HT1080 (cell line): ENCODE measurements at regions not wholly inside any gene's neighbourhood (a gene's known extent, or its start where the extent isn't known, plus 50 kb on each side); places are given as distances from the start of the nearest gene placed in this dataset.

ENCODE experiments used
- DNase-seq: peaks from one replicate; pipeline ENCODE4 v3.0.0-alpha.2; 2015; ENCODE audit warnings: low read depth

DNA sequence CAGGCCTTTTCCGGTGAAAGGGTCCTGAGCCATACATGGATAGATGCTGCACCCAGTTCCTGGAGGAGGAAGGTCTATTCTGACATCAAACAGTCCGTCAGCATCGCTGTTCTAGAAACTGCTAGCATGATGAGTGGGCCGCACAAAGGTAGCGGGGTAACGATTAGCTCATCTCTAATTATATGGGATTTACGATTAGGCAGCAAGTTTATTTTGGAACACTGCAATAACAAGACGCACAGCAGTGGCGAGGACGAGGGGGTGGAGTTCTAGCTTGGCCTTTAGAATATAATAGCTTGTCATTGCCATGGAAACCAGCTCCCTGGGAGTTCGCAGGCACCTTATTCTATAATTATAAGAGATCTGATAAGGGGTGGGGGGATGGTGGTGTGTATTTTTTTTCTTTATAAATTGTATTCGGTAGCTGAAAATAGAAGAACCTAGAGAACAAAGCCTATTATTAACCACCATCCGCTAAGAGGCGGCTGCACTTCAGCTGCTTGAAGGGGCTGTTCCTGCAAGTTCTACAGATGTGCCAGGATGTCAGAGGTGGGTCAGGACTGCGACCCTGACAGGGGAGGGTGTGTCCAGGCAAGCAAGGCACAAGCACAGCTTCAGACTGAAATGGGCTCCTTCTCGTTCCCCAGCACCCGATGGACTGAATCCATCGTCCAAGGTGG is 311.0 kb downstream of the AGTPBP1 start:
- DNase-seq: no peak

DNA sequence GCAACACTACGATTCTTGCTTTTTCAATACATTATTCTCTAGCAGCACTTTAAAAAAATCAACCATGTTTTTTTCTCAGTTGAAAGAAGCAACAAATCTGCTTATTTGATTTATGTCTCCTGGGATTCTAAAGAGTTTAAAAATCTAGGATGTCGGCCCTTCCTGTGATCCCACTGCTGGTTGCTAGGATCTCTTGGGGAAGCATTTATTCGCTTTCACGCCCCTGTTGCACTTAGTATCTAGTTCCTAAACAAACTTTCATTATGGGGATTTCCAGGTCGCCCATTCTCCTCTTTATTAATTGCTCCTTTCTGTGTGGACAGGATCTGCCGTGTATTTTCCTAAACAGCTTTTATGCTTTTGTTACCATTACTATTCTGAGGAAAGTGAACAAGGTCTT is 313.5 kb downstream of the AGTPBP1 start:
- no peak for DNase-seq

DNA sequence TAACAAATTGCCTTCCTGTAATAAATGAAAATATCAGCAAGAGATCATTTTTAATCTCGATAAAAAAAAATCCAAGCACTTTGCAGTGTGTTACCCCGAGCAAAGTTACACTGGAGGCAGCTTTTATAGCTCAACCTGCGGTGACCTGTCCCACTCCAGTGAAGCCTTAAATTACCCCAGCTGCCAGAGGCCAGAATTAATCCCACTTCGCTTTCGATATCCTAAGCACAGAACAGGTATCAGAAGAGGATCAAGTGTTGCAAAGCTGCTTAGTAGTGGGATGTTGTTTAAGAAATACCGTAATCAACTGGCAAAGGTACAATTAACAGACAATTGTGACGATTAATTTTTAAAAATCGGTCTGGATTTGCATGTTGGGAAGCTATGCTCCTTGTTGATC is 314.0 kb downstream of the AGTPBP1 start:
- DNase-seq: no peak

DNA sequence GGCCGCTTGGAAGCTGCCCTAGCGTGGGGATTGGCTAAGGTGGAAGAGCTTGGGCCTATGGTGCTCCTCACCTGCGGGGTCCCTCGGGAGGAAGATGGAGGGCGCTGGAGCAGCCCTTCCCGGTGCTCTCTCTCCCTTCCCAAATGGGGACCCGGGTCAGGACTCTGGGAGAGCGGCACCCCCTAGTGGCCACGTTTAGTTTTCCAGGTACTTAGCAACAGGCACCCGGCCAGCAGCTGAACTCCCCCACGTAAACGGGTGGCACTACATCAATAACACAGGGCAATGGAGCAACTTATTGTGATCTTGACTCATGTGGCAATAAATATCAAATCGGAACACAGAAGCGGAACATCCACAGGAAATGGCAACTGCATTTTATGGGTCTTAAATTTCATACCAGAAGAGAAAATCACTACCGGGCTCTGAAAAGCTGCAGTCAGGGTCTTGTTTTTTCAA is 316.6 kb downstream of the AGTPBP1 start:
- DNase-seq: peak; percentile 45

DNA sequence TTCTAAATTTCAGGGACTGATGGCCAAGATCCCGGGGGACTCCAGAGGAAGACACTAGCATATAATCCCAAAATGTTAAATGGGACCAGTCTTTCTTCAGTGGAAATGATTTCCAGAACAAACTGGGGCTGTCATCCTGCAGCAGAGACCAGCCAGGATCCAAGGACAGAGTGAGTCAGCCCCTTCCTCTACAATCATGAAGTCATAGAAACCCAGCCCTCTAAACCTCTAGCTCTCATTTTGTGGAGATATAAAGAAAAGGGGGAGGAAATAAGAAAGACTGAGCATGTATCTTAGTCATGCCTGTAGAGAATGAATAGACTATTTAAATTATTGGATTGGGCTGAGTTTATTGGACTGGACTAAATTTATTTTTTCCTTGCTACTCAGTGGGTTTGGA is 318.3 kb downstream of the AGTPBP1 start:
- DNase-seq: peak; percentile 11

DNA sequence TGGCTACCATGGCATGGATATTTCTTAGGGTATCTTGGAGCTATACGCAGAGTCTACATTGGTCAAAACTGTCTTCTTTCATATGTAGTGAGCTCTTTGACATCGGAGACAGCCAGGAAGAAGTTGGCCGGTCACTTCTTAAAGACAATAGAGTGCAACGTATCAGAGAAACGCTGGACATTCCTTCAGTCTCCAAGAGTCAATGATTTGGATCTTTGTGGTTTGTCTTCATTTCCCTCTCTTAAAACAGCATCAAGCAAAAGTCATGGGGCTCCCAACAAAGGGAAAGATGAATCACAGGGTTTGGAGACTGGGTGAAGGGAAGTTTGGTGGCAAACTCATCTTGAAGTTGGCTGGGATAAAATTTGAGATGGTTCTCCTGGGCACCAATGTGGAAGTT is 320.1 kb downstream of the AGTPBP1 start:
- peak; percentile 13 for DNase-seq

DNA sequence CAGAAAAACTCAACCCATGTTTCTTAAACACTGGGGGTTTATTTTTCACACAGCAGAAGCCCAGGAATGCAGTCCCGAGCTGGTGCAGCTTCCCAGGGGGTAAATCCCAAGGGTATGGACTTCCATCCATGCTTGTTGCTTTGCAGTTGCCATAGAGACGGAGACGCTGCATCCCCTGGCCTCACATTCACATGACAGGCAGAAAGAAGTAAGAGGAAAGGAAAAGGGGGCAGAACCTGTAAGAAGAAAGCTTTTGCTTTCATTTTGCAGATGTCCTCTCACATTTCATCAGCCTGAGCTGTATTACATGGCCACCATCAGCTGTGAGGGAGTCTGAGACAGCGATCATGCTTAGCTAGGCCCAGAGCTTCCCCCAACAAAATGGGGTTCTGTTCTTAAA is 321.0 kb downstream of the AGTPBP1 start:
- DNase-seq: peak; percentile 16

DNA sequence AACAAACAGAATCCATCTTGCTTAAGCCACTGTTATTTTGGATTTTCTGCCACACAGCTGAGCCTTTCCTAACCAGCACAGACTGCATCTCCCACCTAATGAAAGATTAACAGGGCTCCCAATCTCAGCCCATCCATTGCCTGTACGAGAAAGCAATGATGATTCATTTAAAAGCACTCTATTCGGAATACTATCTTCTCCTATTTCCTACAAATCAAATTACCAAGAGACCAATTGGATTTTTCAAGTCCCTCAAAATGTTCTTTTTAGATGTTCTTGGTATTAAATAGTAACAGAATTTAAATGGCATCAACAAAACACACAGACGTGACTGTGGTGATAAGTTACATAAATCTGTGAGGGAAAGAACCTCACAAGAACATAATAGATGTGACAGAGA is 324.1 kb downstream of the AGTPBP1 start:
- no peak for DNase-seq

DNA sequence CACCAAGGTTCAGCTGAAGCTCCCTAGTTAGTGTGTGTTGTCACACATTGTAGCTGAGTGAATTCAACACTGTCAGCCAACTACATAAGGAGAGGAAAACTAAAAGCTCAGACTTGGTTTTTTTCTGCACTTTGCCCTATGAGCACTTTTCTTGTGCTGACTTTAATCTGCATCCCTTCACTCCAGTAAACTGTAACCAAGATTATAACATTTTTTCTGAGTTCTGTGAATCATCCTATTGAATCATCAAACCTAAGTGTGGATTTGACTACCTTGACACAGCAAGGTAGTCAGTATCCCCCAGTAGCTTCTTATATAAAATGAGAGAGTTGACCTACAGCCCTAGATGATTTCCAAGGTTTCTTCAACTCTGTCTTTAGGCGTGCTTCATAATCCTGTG is 325.0 kb downstream of the AGTPBP1 start:
- no peak for DNase-seq

DNA sequence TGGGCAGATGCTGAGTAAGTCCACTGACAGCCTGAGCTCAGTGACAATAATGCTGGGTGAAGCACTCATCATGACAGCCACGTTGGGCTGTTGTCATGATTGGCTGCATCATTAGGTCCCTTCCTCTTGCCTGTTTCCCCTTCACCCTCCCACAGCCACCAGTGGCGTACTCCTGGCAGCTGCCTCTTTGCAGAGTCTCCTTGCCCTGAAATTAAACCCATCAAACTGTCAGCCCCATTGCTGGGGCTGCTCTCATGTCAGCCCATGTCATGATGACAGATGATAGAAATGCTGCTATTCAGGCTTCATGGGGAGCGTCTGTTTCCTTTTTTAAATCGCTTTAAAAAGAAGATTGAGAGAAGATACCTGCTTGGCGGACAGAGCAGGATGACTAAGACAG is 327.4 kb downstream of the AGTPBP1 start:
- DNase-seq: no peak

DNA sequence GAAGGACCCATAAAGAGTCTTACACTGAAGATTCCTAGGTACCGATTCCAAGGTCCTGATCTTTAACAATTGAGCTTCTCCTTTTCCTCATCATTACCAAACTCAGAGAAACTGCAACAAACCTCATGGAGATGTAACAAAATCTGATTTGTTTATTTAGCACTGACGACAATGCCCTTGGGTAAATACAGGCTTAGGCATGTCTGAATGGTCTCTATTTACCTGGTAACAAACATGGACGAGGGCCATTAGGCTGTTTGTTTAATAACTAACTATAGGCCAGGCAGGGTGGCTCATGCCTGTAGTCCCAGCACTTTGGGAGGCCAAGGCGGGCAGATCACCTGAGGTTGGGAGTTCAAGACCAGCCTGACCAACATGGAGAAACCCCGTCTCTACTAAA is 333.3 kb downstream of the AGTPBP1 start:
- no peak for DNase-seq

DNA sequence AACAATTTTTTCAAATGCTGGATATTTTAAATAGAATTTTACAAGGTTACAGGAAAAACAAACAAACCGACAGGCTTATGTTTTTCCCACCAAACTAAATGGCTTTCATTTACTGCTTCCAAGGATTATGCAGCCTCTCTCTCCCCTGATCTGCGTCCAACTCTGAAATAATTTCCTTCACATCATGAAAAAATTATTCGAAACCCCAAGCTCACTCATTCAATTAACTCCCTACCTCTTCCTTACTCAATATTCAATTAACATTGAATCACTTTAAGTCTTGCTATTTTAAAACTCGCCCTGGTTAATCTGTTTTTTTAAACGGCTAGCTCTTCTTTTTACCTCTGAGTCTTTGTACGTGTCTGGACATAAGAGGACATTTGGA is 336.2 kb downstream of the AGTPBP1 start:
- no peak for DNase-seq

DNA sequence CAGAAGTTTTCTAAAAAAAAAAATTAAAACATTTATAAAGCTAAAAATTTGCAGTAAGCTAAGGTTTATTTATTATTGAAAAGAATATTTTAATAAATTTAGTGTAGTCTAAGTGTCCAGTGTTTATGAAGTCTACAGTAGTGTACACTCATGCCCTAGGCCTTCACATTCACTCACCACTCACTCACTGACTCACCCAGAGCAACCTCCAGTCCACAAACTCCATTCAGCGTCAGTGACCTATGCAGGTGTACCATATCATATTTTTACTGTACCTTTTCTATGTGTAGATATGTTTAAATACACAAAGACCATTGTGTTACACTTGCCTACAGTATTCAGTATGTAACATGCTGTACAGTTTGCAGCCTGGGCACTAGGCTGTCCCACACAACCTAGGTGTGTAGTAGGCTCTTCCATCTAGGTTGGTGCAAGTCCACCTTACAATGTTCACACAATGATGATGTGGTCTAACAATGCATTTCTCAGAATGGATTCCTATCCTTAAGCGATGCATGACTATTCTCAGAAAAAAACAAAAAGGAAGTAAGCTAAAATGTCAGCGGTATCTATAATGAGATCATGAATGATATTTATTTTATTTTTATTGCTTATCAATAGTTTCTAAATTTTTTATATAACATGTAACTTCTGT is 336.7 kb downstream of the AGTPBP1 start:
- DNase-seq: peak; percentile 16

DNA sequence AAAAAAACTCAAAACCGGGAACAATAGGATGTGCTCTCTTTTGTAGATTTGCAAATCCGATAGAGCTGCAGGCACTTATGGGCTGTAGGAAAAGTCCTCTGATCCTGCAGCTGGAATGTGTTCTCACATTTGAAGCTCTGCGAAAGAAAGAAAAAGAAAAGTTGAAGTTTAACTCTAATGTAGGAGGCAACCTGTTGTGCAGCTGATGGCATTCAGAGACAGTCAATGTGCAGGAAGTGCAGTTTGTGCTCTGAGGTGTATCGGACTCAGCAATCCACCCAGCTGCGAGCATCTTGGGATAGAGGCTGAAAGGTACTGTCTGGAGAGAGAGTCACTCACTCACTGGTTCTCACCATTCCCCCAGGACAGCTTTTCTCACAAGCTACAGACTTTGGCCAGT is 339.2 kb downstream of the AGTPBP1 start:
- no peak for DNase-seq

DNA sequence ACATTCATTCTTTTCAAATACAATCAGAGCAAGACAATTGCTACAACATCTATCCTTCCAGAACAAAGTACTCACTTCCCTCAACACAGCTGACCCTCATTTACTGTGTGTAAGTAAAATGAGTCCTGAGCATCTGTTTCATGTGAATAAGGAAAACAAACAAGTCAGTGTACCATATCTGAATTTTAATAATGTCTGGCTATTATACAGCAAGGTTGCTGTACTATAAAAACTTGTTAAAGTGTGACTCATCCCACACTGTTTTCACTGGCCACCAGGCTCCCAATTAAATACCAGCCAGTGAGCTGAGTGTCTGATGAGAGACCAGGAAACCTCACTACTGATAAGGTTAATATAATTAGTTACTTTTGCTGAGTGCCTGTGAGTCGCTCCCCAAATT is 339.8 kb downstream of the AGTPBP1 start:
- no peak for DNase-seq

DNA sequence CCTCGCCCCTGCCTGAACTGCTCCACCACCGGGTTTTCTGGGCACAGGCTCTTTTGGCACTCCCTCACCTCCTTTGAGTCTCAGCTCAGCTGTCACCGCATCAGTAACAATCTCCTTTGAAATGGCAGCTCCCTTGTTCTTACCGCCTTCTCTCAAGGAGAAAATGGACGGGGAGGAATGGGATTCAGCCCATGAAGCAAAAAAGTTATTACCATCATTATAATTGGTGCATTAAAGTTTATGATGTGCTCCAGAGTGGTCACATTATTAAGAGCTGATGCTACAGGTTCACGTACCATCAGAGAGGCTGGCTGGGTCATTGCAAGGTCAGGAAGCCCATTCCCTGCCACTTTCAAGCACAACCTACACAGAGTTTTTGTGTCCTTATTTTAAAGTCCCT is 344.7 kb downstream of the AGTPBP1 start:
- no peak for DNase-seq

DNA sequence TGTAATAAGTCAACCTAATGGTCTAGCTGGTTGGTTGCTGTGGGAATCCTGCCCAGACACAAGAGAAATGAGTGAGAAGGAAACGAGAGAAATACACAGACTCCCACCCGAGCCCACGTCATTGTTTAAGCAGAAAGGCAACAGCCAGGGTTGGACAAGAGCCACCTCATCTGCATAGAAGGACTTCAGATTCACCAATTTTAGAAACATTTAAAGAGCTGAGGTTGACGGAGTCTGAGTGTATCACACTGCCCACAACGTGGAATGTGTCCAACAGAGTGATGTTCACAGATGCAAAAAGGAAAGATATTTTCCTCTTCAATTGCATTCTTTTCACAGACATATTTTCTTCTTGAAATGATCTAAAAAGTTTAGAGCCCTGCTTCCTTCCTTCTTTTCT is 349.5 kb downstream of the AGTPBP1 start:
- no peak for DNase-seq

DNA sequence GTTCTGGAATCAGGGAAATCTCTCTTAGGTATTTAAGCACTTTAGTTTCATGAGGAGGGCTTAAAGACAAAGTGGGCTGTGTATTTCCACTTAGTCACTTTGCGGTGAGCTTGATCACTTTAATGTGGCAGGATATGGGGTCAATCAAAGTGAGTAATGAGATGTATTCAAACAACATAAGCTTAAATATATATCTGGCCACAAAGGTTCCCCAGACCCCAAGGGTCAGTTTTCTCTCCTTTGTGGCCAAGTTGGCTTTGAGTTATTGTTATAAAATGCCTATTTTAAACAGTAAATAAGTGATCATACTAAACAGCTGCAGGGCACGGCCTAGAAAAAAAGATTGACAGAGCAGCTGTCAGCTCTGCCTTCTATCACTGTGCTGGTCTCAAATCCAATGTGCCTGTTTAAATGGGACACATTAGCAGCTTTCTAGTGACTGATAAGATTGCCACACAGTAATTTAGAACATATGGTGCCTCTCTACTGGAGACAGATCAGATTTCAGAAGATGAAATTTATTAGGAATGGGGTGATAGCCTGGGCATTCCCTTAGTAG is 363.9 kb downstream of the AGTPBP1 start:
- peak; percentile 76 for DNase-seq

DNA sequence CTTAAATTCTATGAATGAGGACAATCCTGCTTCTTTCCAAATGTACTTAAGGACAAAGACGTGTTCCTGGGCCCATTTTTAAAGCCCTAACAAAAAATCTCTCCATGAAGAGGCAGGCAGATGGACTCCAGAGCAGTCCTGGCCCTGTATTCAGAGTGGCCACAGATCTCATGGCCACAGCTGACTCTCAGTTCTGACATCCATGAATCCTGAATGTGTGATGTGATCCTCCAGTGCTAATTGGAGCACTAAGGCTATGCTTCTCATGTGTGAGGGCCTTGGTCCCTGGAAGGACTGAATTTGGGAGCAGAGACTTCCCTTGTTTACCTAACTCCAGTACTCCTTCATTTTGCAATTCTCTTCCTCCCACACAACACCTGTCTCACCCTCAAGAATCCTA is 373.0 kb downstream of the AGTPBP1 start:
- DNase-seq: no peak

DNA sequence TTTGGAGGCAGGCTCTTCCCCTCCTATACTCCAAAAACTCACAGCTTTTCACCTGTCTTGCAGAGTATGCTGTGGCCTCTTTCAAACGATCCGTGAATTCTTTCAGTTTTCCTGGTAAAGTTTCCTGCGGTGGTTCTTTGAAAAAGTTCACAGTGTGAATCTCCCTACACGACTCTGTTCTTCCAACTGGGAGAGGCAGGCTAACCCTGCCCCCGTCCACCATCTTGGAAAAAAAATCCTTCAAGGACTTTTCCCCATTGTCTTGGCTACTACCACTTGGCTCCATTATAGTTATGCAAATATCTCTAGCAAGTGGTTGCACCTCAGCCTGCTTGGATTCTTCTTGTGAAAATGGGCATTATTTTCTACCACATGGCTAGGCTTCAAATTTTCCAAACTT is 382.6 kb downstream of the AGTPBP1 start:
- DNase-seq: no peak

DNA sequence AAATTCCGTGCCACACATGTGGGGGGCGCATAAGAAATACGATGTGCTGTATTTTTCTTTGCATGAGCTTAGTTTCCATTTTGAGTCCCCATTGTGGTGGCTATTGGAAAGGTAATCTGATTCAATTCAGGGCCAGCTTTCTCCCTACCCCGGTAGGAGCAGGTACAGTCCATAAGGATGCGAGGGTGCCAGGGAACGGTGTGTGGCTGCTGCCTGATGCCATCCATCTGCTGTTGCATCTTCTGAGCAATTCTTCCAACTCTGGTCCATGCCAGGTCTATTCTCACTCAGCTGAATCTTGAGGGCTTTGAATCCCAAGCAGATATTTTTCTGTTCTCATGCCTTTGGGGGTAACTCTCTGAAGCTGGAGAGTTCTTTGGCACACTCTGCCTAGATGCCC is 392.7 kb downstream of the AGTPBP1 start:
- DNase-seq: no peak

DNA sequence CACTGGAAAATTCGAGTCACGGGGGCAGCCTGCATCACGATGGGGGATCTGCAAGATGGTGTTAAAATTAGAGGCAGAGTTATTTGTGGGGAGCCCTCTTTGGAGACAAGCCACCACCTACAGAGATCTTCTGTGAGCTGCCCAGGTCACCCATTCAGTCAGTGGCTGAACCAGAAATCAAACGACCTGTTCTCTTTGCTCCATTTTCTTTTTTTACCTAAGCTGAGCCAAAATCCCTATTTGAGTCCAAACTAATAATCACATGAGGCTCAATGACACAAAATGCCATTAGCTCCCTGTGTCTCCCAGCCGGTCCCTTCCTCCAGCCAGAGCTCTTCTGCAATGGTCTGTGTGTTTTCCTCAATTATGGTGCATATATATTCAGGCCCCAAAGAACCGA is 394.2 kb downstream of the AGTPBP1 start:
- DNase-seq: no peak

DNA sequence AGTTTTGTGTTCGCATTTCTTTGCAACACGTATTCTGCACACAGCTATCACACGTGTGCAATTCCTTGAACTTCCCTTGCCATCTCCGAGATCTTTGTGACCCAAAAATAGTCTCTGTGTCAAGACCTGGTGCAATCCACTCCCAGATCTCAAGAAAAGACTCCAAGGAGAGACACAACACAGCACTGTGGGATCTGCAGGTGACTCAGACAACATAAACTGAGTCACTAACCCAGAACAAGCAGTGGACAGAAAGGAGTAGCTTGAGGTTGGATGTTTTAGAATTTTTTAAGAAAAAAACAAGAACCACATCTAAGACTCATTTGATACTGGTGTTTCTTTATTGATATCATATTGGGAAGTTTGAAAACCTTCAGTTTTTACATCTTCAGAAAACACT is 396.9 kb downstream of the AGTPBP1 start:
- peak; percentile 25 for DNase-seq
